ENCODE measurements at regions not wholly inside any gene's neighbourhood (a gene's known extent, or its start where the extent isn't known, plus 50 kb on each side); places are given as distances from the start of the nearest gene placed in this dataset.

GRCh38 chr18:34097312-34097711, 127.4 kb downstream of the NOL4 start:
- Mint-ChIP-seq H3K27me3 (ENCODE audit: low read depth) (no peaks in the 10 kb centered on the region), H3K4me1 (ENCODE audit: low read depth) (no peaks in the 10 kb centered on the region), H3K4me3 (no peak overlapping the region), H3K36me3 (ENCODE audit: insufficient read depth) (no peaks in the 10 kb centered on the region), H3K9me3 (no peaks in the 10 kb centered on the region)
- DNase-seq (no peak), ATAC-seq (no peak)

GRCh38 chr18:34094148-34094547, 130.6 kb downstream of the NOL4 start:
- H3K27me3 Mint-ChIP-seq (ENCODE audit: low read depth), result no peaks in the 10 kb centered on the region
- no peaks in the 10 kb centered on the region for H3K4me1 Mint-ChIP-seq (ENCODE audit: low read depth)
- no peaks in the 10 kb centered on the region for H3K9me3 Mint-ChIP-seq
- H3K36me3 Mint-ChIP-seq (ENCODE audit: insufficient read depth), result no peaks in the 10 kb centered on the region
- no peak for ATAC-seq
- no peak for DNase-seq
- H3K4me3 Mint-ChIP-seq, result no peak overlapping the region

GRCh38 chr18:34092796-34093195, 131.9 kb downstream of the NOL4 start:
- H3K27me3 Mint-ChIP-seq (ENCODE audit: low read depth), result no peaks in the 10 kb centered on the region
- H3K36me3 Mint-ChIP-seq (ENCODE audit: insufficient read depth), result no peaks in the 10 kb centered on the region
- H3K4me3 Mint-ChIP-seq, result no peak overlapping the region
- H3K4me1 Mint-ChIP-seq (ENCODE audit: low read depth), result no peaks in the 10 kb centered on the region
- ATAC-seq (no peak), DNase-seq (no peak)
- H3K9me3 Mint-ChIP-seq, result no peaks in the 10 kb centered on the region

GRCh38 chr18:34086370-34086769, 138.3 kb downstream of the NOL4 start:
- Mint-ChIP-seq H3K4me3 (no peak overlapping the region), H3K4me1 (ENCODE audit: low read depth) (no peaks in the 10 kb centered on the region), H3K27me3 (ENCODE audit: low read depth) (no peaks in the 10 kb centered on the region), H3K36me3 (ENCODE audit: insufficient read depth) (no peaks in the 10 kb centered on the region), H3K9me3 (peaks cover 5% of the 10 kb centered on the region)
- no peak for DNase-seq
- no peak for ATAC-seq

- Mint-ChIP-seq H3K9me3 (peaks cover 5% of the 10 kb centered on the region), H3K4me1 (ENCODE audit: low read depth) (no peaks in the 10 kb centered on the region), H3K27me3 (ENCODE audit: low read depth) (no peaks in the 10 kb centered on the region), H3K4me3 (no peak overlapping the region), H3K36me3 (ENCODE audit: insufficient read depth) (no peaks in the 10 kb centered on the region)
- no peak for DNase-seq
- ATAC-seq, result no peak
Measured at GRCh38 chr18:34085140-34085739, 139.5 kb downstream of the NOL4 start.

- no peak for ATAC-seq
- Mint-ChIP-seq H3K27me3 (ENCODE audit: low read depth) (no peaks in the 10 kb centered on the region), H3K9me3 (peaks cover 5% of the 10 kb centered on the region), H3K4me3 (no peak overlapping the region), H3K4me1 (ENCODE audit: low read depth) (no peaks in the 10 kb centered on the region), H3K36me3 (ENCODE audit: insufficient read depth) (no peaks in the 10 kb centered on the region)
- DNase-seq, result no peak
Measured at GRCh38 chr18:34084635-34085034, 140.1 kb downstream of the NOL4 start.

GRCh38 chr18:34083910-34084535, 140.7 kb downstream of the NOL4 start:
- H3K27me3 Mint-ChIP-seq (ENCODE audit: low read depth), result no peaks in the 10 kb centered on the region
- H3K9me3 Mint-ChIP-seq, result peaks cover 5% of the 10 kb centered on the region
- no peak for DNase-seq
- H3K4me3 Mint-ChIP-seq, result no peak overlapping the region
- ATAC-seq, result no peak
- no peaks in the 10 kb centered on the region for H3K36me3 Mint-ChIP-seq (ENCODE audit: insufficient read depth)
- no peaks in the 10 kb centered on the region for H3K4me1 Mint-ChIP-seq (ENCODE audit: low read depth)

DNA sequence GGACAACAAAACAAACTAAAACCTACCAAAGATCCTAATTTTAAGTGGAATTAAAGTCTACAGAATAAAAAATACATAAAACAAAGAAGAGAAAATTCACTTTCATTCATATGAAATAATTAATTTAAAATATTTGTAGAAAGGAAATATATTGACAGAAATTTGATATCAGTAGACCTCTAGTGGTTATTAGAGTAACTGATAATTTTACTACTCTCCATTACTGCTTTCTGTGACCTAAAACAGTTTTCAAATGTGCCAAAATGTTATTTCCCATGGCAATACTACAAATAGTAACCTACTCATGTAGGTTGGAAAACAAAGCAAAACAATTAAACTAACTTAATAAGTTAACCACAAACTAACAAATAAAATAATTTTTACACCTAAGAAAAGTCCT, 147.1 kb downstream of the NOL4 start:
- no peak for ATAC-seq
- no peaks in the 10 kb centered on the region for H3K27me3 Mint-ChIP-seq (ENCODE audit: low read depth)
- H3K36me3 Mint-ChIP-seq (ENCODE audit: insufficient read depth), result no peaks in the 10 kb centered on the region
- H3K9me3 Mint-ChIP-seq, result no peaks in the 10 kb centered on the region
- H3K4me3 Mint-ChIP-seq, result no peak overlapping the region
- no peaks in the 10 kb centered on the region for H3K4me1 Mint-ChIP-seq (ENCODE audit: low read depth)
- DNase-seq, result no peak

- DNase-seq (no peak), ATAC-seq (no peak)
- Mint-ChIP-seq H3K4me3 (no peak overlapping the region), H3K27me3 (ENCODE audit: low read depth) (no peaks in the 10 kb centered on the region), H3K36me3 (ENCODE audit: insufficient read depth) (no peaks in the 10 kb centered on the region), H3K4me1 (ENCODE audit: low read depth) (no peaks in the 10 kb centered on the region), H3K9me3 (no peaks in the 10 kb centered on the region)
Measured at GRCh38 chr18:34075963-34076860, 148.5 kb downstream of the NOL4 start.

DNA sequence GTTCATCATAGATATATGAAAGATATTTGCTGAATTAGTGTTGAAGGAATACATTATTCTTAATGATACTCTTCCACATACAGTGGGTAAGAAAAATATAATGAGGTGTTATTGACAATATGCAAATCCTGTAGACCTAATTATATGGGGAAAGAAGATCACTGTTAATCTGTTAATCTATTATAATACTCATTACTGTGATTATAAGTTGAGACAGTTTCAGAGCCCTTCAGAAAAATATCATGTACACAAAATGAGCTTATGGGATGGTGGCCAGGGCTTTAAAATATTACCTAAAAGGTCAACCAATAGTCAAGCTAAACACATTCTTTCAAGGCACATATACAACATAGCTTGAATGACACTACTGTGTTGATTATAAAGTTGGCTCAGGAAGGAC, 163.5 kb downstream of the NOL4 start:
- H3K36me3 Mint-ChIP-seq (ENCODE audit: insufficient read depth), result no peaks in the 10 kb centered on the region
- H3K4me1 Mint-ChIP-seq (ENCODE audit: low read depth), result no peaks in the 10 kb centered on the region
- no peak overlapping the region for H3K4me3 Mint-ChIP-seq
- ATAC-seq, result no peak
- peaks cover 5% of the 10 kb centered on the region for H3K9me3 Mint-ChIP-seq
- H3K27me3 Mint-ChIP-seq (ENCODE audit: low read depth), result no peaks in the 10 kb centered on the region
- no peak for DNase-seq

DNA sequence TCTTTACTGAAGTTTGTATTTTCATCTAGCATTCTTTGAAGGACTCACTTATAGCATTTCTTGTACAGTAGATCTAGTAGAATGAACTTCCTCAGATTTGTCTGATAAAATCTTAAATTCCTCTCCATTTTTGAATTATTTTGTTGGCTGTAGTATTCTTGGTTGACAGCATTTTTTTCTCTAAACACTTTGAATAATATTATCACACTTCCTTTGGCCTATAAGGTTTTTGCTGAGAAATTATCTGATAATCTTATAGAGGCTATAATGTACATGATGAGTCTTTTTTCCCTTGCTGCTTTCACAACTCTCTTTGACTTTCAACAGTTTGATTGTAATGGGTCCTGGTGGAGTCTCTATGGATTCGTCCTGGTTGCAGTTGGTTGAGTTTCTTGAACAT, 169.5 kb downstream of the NOL4 start:
- Mint-ChIP-seq H3K4me1 (ENCODE audit: low read depth) (no peaks in the 10 kb centered on the region), H3K9me3 (peaks cover 20% of the 10 kb centered on the region), H3K36me3 (ENCODE audit: insufficient read depth) (no peaks in the 10 kb centered on the region), H3K27me3 (ENCODE audit: low read depth) (no peaks in the 10 kb centered on the region), H3K4me3 (no peak overlapping the region)
- DNase-seq (no peak), ATAC-seq (no peak)

DNA sequence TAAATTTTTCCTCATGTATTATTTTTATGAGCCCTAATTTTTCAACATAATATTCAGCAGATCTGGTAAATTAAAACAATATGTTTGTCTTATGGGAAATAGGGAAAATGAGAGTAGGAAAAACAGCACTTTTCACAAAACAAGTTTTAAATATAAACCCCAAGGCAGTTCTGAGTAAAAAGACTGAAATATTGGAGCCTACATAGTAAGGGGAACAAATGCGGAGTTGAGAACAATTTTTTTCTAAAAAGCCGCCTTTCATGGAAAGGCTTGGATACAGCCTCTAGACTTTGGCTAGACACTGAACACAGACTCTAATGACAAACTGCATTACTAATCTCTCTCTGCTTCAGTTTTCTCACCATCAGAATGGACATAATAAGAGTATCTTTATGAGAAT, 174.1 kb downstream of the NOL4 start:
- H3K36me3 Mint-ChIP-seq (ENCODE audit: insufficient read depth), result no peaks in the 10 kb centered on the region
- no peaks in the 10 kb centered on the region for H3K4me1 Mint-ChIP-seq (ENCODE audit: low read depth)
- no peak for ATAC-seq
- H3K9me3 Mint-ChIP-seq, result peaks cover 16% of the 10 kb centered on the region
- DNase-seq, result no peak
- H3K4me3 Mint-ChIP-seq, result no peak overlapping the region
- H3K27me3 Mint-ChIP-seq (ENCODE audit: low read depth), result no peaks in the 10 kb centered on the region

DNA sequence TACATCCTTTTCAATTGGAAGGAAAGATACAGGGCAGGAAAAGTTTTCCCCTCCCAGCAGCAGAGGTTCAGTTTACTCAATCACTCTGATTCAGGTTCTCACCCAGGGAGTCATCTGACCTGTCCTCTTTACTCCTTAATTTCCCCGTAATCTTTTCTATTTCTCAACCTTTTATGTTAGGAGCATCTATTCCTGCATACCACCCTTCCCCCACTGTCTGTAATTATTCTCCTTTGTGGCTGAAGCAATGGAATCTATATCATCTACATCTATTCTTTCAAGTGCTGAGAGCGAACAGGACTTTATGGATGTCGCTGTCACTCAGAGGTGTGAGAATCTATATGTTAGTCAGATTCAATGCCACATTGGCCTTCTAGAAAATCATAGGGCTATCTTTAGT, 175.2 kb downstream of the NOL4 start:
- Mint-ChIP-seq H3K4me3 (no peak overlapping the region), H3K36me3 (ENCODE audit: insufficient read depth) (no peaks in the 10 kb centered on the region), H3K4me1 (ENCODE audit: low read depth) (no peaks in the 10 kb centered on the region), H3K9me3 (peaks cover 15% of the 10 kb centered on the region), H3K27me3 (ENCODE audit: low read depth) (no peaks in the 10 kb centered on the region)
- no peak for ATAC-seq
- DNase-seq, result no peak

- DNase-seq (no peak), ATAC-seq (no peak)
- Mint-ChIP-seq H3K27me3 (ENCODE audit: low read depth) (no peaks in the 10 kb centered on the region), H3K4me3 (no peak overlapping the region), H3K9me3 (peaks cover 10% of the 10 kb centered on the region), H3K36me3 (ENCODE audit: insufficient read depth) (no peaks in the 10 kb centered on the region), H3K4me1 (ENCODE audit: low read depth) (no peaks in the 10 kb centered on the region)
Measured at GRCh38 chr18:34048423-34048822, 176.3 kb downstream of the NOL4 start.

All from activated T-cell treated with anti-CD3 and anti-CD28 coated beads, Interleukin-2, amount 50 U/mL, for 4 hours (primary cell).